Peyer's patch (tissue), 4 donors: ENCODE measurements at regions not wholly inside any gene's neighbourhood (a gene's known extent, or its start where the extent isn't known, plus 50 kb on each side); places are given as distances from the start of the nearest gene placed in this dataset.
"Not testable (repeated sequence)": the region's sequence is repeated elsewhere in the genome, so short reads cannot be mapped to it uniquely, and the experiment has no call there.

Experiments
- DNase-seq, 3 donors: peaks; one replicate each; pipeline ENCODE4 v3.0.0-alpha.2; 2017 to 2019
- H3K27ac ChIP-seq, 4 donors: fragments of 200-600 bp; sonication (generic); one replicate each; pipeline ENCODE4 v1.5.1; 2016 to 2019
- H3K27me3 ChIP-seq, 2 donors: fragments of 200-600 bp; sonication (generic); one replicate each; pipeline ENCODE4 v1.5.1; 2019
- H3K36me3 ChIP-seq, 3 donors: fragments of 200-600 bp; sonication (generic); one replicate each; pipeline ENCODE4 v1.5.1; 2016 to 2019
- H3K4me1 ChIP-seq, 4 donors: fragments of 200-600 bp; sonication (generic); one replicate each; pipeline ENCODE4 v1.5.1; 2016 to 2019
- H3K4me3 ChIP-seq, 4 donors: fragments of 200-600 bp; sonication (generic); 1 replicate in 3 of 4; 2 replicates in 1 of 4; pipeline ENCODE4 v1.5.1; 2016 to 2019; ENCODE audit warnings: mild to moderate bottlenecking in 1 of 4
- H3K9me3 ChIP-seq, 4 donors: fragments of 200-600 bp; sonication (generic); one replicate each; pipeline ENCODE4 v1.5.1; 2016 to 2019; ENCODE audit warnings: mild to moderate bottlenecking in 1 of 4
- POLR2A ChIP-seq, 2 donors: fragments of 450-650 bp; IDR thresholded peaks; one replicate each; pipeline ENCODE4 v1.5.1; 2017; ENCODE audit warnings: antibody characterized with exemption in 2 of 2, mild to moderate bottlenecking in 2 of 2, moderate library complexity in 2 of 2
- TF ChIP-seq, protein P1 (sequence below), 6 experiments: fragments of 450-650 bp in 4 of 6; fragments of 200-600 bp in 2 of 6; sonication (generic) in 1 of 6; IDR thresholded peaks; one replicate each; pipeline ENCODE4 v1.5.1; 2017 to 2019; ENCODE audit warnings: antibody characterized with exemption in 6 of 6, mild to moderate bottlenecking in 3 of 6, moderate library complexity in 1 of 6

DNA sequence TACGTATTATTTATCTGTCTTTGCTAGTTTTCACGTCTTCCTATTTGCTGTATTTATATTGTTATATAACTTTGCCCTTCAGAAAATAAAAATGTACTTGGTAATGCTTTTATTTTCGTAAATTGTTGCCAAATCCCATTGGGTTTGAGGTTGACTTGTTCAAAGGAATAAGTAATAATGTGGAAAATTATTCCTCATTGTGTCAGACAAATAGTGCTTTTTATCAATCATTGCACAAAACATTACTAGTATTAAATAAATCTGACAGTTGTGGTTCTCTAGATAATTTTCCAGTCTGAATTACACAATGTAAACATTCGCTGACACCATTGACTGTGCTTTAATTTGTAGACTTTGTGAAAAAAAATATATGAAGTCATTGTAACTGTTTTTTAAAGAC is 798.3 kb upstream of the TMEFF2 start:
- Histone ChIP-seq H3K9me3 (no peaks in the 10 kb centered on the region), H3K27me3 (no peaks in the 10 kb centered on the region), H3K4me1 (no peaks in the 10 kb centered on the region), H3K4me3 (no peak overlapping the region), H3K27ac (no peak overlapping the region), H3K36me3 (no peaks in the 10 kb centered on the region)
- DNase-seq, result no peak
- TF ChIP-seq, protein P1, sequence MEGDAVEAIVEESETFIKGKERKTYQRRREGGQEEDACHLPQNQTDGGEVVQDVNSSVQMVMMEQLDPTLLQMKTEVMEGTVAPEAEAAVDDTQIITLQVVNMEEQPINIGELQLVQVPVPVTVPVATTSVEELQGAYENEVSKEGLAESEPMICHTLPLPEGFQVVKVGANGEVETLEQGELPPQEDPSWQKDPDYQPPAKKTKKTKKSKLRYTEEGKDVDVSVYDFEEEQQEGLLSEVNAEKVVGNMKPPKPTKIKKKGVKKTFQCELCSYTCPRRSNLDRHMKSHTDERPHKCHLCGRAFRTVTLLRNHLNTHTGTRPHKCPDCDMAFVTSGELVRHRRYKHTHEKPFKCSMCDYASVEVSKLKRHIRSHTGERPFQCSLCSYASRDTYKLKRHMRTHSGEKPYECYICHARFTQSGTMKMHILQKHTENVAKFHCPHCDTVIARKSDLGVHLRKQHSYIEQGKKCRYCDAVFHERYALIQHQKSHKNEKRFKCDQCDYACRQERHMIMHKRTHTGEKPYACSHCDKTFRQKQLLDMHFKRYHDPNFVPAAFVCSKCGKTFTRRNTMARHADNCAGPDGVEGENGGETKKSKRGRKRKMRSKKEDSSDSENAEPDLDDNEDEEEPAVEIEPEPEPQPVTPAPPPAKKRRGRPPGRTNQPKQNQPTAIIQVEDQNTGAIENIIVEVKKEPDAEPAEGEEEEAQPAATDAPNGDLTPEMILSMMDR (IDR thresholded peaks at IDR 0.05), result no peak
- no peak for TF ChIP-seq POLR2A (IDR thresholded peaks at IDR 0.05)

DNA sequence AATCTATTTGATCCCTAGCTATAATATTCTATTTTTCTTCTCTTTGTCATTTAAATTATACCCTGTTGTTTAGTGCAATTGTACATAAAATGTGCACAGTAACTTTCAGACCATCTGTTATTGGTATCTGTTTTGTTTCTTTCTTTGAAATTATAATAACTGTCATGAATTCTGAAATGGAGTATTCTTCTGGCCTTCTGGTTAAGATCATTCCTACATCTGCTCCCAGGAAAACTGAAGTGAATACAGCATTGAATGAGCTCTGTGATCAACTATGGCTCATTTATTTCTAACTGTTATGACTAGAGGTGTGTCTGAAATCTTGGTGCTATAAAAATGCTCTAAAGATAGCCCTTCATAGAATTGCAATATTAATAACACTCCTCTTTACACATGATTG is 788.4 kb upstream of the TMEFF2 start:
- no peak for TF ChIP-seq POLR2A (IDR thresholded peaks at IDR 0.05)
- TF ChIP-seq, protein P1 (IDR thresholded peaks at IDR 0.05), result no peak

DNA sequence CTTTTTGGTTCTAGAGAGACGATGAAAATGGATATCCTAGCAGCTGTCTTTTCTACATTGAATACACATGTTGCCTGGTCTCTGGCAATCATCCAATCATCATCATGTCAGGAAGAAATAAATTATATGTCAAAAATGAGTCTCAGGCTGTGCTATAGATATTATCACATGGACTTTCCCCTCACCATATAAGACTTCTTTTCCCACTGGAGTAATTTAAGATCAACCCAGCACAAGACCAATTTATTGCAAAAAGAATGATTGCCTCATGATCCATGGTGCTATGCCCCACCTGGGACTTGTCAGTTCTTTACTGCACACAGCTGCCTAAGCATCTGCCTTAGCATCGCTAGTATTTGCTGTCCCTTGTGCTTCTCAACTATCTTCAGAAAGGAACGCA is 783.7 kb upstream of the TMEFF2 start:
- Histone ChIP-seq H3K4me3 (no peak overlapping the region), H3K36me3 (no peaks in the 10 kb centered on the region), H3K9me3 (no peaks in the 10 kb centered on the region), H3K27me3 (no peaks in the 10 kb centered on the region), H3K27ac (no peak overlapping the region), H3K4me1 (no peaks in the 10 kb centered on the region)
- TF ChIP-seq, protein P1 (IDR thresholded peaks at IDR 0.05), result no peak
- no peak for TF ChIP-seq POLR2A (IDR thresholded peaks at IDR 0.05)
- no peak for DNase-seq

More for the DNA sequence above, 788.4 kb upstream of the TMEFF2 start:
- no peak for DNase-seq
- no peaks in the 10 kb centered on the region for H3K4me1 ChIP-seq
- no peaks in the 10 kb centered on the region for H3K27me3 ChIP-seq
- H3K36me3 ChIP-seq, result no peaks in the 10 kb centered on the region
- H3K9me3 ChIP-seq, result no peaks in the 10 kb centered on the region
- H3K4me3 ChIP-seq, result no peak overlapping the region
- H3K27ac ChIP-seq, result no peak overlapping the region

DNA sequence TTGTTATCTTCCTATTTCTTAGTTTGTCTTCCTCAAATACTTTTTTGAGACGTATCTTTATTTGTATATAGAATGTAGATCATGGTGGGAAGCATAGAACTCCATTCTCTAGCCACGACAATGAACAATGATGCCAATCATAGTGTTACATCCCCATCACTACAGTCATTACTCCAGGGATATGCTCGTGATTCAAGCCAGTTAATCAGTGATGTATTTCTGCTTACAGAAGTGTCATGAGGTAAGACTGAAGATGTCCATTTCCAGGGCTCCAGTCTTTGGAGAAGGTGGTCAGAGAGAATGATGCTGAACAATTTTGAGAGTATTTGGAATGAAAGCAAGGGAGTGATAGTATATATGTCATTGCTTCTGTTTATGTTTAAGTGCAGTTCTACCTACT is 777.2 kb upstream of the TMEFF2 start:
- no peak for DNase-seq
- no peak overlapping the region for H3K4me3 ChIP-seq
- H3K27me3 ChIP-seq, result no peaks in the 10 kb centered on the region
- no peak for TF ChIP-seq POLR2A (IDR thresholded peaks at IDR 0.05)
- TF ChIP-seq, protein P1 (IDR thresholded peaks at IDR 0.05), result no peak
- H3K4me1 ChIP-seq, result no peaks in the 10 kb centered on the region
- H3K27ac ChIP-seq, result no peak overlapping the region
- no peaks in the 10 kb centered on the region for H3K36me3 ChIP-seq
- no peaks in the 10 kb centered on the region for H3K9me3 ChIP-seq

DNA sequence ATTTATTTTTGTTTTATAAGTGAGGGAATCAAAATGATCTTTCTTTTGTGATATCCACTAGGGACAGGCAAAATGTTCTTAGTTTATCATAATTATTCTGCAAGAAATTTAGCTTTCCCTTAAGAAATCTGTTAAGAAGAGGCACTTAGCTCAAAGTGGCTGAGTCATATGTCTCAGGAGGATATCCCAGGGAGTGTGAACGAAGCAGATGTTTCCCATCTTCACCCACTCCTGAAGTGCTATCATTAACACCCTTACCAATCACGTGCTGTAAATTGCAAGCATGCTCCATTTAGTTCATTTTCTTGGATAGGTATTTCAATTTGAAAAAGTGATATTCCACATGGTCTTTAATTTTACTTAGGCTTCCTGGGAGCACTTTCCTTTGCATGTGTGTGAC is 774.3 kb upstream of the TMEFF2 start:
- Histone ChIP-seq H3K4me3 (no peak overlapping the region), H3K4me1 (no peaks in the 10 kb centered on the region), H3K27ac (no peak overlapping the region), H3K9me3 (no peaks in the 10 kb centered on the region), H3K36me3 (no peaks in the 10 kb centered on the region), H3K27me3 (no peaks in the 10 kb centered on the region)
- TF ChIP-seq POLR2A (IDR thresholded peaks at IDR 0.05), result no peak
- TF ChIP-seq, protein P1 (IDR thresholded peaks at IDR 0.05), result no peak
- no peak for DNase-seq

DNA sequence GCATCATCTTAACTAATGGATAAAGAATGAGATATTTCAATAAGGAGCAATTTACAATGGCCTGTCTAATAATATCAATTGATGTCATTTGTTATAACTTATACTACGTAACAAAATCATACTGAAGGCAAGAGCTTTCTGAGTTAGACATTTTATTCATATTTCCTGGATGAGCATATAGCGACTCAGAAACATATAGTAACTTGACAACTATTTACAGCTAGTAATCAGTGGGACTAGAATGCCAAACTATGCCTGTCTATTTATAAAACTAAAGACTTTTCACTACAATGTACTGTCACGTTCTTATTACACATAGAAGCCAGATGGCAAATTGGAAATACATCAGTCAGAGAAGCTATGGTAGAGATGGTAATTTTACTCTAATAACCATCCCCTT is 766.2 kb upstream of the TMEFF2 start:
- no peaks in the 10 kb centered on the region for H3K4me1 ChIP-seq
- H3K27ac ChIP-seq, result no peak overlapping the region
- no peak for TF ChIP-seq POLR2A (IDR thresholded peaks at IDR 0.05)
- TF ChIP-seq, protein P1 (IDR thresholded peaks at IDR 0.05), result no peak
- peaks cover 0 to 3% (median 0%) of the 10 kb centered on the region in 4 donors for H3K9me3 ChIP-seq
- H3K27me3 ChIP-seq, result no peaks in the 10 kb centered on the region
- H3K36me3 ChIP-seq, result no peaks in the 10 kb centered on the region
- H3K4me3 ChIP-seq, result no peak overlapping the region
- DNase-seq, result no peak

DNA sequence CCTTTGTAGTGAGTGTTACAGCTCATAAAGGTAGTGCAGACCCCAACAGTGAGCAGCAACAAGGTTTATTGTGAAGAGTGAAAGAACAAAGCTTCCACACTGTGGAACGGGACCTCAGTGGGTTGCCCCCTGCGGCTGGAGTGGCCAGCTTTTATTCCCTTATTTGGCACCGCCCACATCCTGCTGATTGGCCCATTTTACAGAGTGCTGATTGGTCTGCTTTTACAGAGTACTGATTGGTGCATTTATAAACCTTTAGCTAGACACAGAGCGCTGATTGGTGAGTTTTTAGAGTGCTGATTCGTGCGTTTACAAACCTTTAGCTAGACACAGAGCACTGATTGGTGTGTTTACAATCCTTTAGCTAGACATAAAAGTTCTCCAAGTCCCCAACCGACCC is 763.9 kb upstream of the TMEFF2 start:
- H3K27me3 ChIP-seq, H3K27ac ChIP-seq, H3K9me3 ChIP-seq, H3K36me3 ChIP-seq, H3K4me3 ChIP-seq, DNase-seq, H3K4me1 ChIP-seq: not testable (repeated sequence)
